ENCODE measurements at regions not wholly inside any gene's neighbourhood (a gene's known extent, or its start where the extent isn't known, plus 50 kb on each side); places are given as distances from the start of the nearest gene placed in this dataset.

DNA sequence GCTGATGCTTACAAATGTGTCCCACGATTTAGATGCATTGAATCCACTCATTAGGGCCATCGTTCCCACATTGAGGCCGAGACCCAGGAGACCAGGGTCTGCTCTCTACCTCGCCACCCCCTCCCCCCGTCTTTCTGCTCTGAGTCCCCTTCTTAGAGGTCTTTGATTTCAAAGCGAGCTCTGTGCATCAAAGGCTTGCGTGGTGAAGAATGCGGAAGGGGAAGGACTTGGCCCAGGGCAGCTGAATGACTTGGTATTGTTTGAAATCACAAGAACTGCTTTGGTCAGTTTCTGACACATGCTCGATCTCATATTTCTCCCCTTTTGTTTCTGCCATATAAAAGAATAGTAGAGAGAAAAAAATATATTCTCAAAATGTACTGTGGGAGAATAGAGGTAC lies 78.3 kb upstream of the IRX1 start:
- TF ChIP-seq, protein P1, sequence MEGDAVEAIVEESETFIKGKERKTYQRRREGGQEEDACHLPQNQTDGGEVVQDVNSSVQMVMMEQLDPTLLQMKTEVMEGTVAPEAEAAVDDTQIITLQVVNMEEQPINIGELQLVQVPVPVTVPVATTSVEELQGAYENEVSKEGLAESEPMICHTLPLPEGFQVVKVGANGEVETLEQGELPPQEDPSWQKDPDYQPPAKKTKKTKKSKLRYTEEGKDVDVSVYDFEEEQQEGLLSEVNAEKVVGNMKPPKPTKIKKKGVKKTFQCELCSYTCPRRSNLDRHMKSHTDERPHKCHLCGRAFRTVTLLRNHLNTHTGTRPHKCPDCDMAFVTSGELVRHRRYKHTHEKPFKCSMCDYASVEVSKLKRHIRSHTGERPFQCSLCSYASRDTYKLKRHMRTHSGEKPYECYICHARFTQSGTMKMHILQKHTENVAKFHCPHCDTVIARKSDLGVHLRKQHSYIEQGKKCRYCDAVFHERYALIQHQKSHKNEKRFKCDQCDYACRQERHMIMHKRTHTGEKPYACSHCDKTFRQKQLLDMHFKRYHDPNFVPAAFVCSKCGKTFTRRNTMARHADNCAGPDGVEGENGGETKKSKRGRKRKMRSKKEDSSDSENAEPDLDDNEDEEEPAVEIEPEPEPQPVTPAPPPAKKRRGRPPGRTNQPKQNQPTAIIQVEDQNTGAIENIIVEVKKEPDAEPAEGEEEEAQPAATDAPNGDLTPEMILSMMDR (IDR thresholded peaks at IDR 0.05), result no peak
- TF ChIP-seq EZH2phosphoT487 (IDR thresholded peaks at IDR 0.05; ENCODE audit: borderline replicate concordance, low read depth) (no peak), ELF1 (IDR thresholded peaks at IDR 0.05) (no peak)
- TF ChIP-seq, protein P2, sequence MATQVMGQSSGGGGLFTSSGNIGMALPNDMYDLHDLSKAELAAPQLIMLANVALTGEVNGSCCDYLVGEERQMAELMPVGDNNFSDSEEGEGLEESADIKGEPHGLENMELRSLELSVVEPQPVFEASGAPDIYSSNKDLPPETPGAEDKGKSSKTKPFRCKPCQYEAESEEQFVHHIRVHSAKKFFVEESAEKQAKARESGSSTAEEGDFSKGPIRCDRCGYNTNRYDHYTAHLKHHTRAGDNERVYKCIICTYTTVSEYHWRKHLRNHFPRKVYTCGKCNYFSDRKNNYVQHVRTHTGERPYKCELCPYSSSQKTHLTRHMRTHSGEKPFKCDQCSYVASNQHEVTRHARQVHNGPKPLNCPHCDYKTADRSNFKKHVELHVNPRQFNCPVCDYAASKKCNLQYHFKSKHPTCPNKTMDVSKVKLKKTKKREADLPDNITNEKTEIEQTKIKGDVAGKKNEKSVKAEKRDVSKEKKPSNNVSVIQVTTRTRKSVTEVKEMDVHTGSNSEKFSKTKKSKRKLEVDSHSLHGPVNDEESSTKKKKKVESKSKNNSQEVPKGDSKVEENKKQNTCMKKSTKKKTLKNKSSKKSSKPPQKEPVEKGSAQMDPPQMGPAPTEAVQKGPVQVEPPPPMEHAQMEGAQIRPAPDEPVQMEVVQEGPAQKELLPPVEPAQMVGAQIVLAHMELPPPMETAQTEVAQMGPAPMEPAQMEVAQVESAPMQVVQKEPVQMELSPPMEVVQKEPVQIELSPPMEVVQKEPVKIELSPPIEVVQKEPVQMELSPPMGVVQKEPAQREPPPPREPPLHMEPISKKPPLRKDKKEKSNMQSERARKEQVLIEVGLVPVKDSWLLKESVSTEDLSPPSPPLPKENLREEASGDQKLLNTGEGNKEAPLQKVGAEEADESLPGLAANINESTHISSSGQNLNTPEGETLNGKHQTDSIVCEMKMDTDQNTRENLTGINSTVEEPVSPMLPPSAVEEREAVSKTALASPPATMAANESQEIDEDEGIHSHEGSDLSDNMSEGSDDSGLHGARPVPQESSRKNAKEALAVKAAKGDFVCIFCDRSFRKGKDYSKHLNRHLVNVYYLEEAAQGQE (IDR thresholded peaks at IDR 0.05; ENCODE audit: low read depth, low read length), result no peak
- TF ChIP-seq, protein P3, sequence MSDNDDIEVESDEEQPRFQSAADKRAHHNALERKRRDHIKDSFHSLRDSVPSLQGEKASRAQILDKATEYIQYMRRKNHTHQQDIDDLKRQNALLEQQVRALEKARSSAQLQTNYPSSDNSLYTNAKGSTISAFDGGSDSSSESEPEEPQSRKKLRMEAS (IDR thresholded peaks at IDR 0.05; ENCODE audit: low read depth), result no peak
